Peyer's patch (tissue), 4 donors: ENCODE measurements at regions not wholly inside any gene's neighbourhood (a gene's known extent, or its start where the extent isn't known, plus 50 kb on each side); places are given as distances from the start of the nearest gene placed in this dataset.

Experiments used
- CTCF ChIP-seq, 6 experiments: fragments of 450-650 bp in 4 of 6; fragments of 200-600 bp in 2 of 6; sonication (generic) in 1 of 6; IDR thresholded peaks; one replicate each; pipeline ENCODE4 v1.5.1; 2017 to 2019; ENCODE audit warnings: antibody characterized with exemption in 6 of 6, mild to moderate bottlenecking in 3 of 6, moderate library complexity in 1 of 6
- POLR2A ChIP-seq, 2 donors: fragments of 450-650 bp; IDR thresholded peaks; one replicate each; pipeline ENCODE4 v1.5.1; 2017; ENCODE audit warnings: antibody characterized with exemption in 2 of 2, mild to moderate bottlenecking in 2 of 2, moderate library complexity in 2 of 2

- TF ChIP-seq CTCF (IDR thresholded peaks at IDR 0.05) (no peak), POLR2A (IDR thresholded peaks at IDR 0.05) (no peak)
These were observed 623.2 kb upstream of the FAM174A start for GRCh38 chr5:99911971-99912370.
